Endothelial cell (in vitro differentiated cells): ENCODE measurements at regions not wholly inside any gene's neighbourhood (a gene's known extent, or its start where the extent isn't known, plus 50 kb on each side); places are given as distances from the start of the nearest gene placed in this dataset.

Experiments used
- DNase-seq: peaks from one replicate; pipeline ENCODE4 v3.0.0; 2021; ENCODE audit warnings: low spot score
- H3K27ac Mint-ChIP-seq: one replicate; pipeline ENCODE4 v1.8.0; 2021; ENCODE audit warnings: mixed read lengths, inconsistent platforms; ENCODE audit not compliant: unreplicated experiment
- H3K27me3 Mint-ChIP-seq: one replicate; pipeline ENCODE4 v1.8.0; 2021; ENCODE audit warnings: mild to moderate bottlenecking, moderate library complexity, mixed read lengths, inconsistent platforms; ENCODE audit not compliant: unreplicated experiment
- H3K36me3 Mint-ChIP-seq: one replicate; pipeline ENCODE4 v1.8.0; 2021; ENCODE audit warnings: mild to moderate bottlenecking, low read depth, mixed read lengths, inconsistent platforms; ENCODE audit not compliant: unreplicated experiment
- H3K4me1 Mint-ChIP-seq: one replicate; pipeline ENCODE4 v1.8.0; 2021; ENCODE audit warnings: mild to moderate bottlenecking, mixed read lengths, inconsistent platforms; ENCODE audit not compliant: unreplicated experiment
- H3K4me3 Mint-ChIP-seq: one replicate; pipeline ENCODE4 v1.8.0; 2021; ENCODE audit warnings: mild to moderate bottlenecking, mixed read lengths, inconsistent platforms; ENCODE audit not compliant: unreplicated experiment
- H3K9me3 Mint-ChIP-seq: one replicate; pipeline ENCODE4 v1.8.0; 2021; ENCODE audit warnings: mixed read lengths, inconsistent platforms; ENCODE audit not compliant: unreplicated experiment
- TF ChIP-seq, protein P1 (sequence below): fragments of 200-600 bp; sonication (generic); IDR thresholded peaks from one replicate; pipeline ENCODE4 v1.5.0; 2021; ENCODE audit warnings: antibody characterized with exemption; ENCODE audit not compliant: unreplicated experiment

- Mint-ChIP-seq H3K4me1 (no peaks in the 10 kb centered on the region), H3K4me3 (no peak overlapping the region), H3K27ac (no peak overlapping the region), H3K27me3 (peaks cover 1% of the 10 kb centered on the region), H3K36me3 (no peaks in the 10 kb centered on the region), H3K9me3 (no peaks in the 10 kb centered on the region)
- TF ChIP-seq, protein P1, sequence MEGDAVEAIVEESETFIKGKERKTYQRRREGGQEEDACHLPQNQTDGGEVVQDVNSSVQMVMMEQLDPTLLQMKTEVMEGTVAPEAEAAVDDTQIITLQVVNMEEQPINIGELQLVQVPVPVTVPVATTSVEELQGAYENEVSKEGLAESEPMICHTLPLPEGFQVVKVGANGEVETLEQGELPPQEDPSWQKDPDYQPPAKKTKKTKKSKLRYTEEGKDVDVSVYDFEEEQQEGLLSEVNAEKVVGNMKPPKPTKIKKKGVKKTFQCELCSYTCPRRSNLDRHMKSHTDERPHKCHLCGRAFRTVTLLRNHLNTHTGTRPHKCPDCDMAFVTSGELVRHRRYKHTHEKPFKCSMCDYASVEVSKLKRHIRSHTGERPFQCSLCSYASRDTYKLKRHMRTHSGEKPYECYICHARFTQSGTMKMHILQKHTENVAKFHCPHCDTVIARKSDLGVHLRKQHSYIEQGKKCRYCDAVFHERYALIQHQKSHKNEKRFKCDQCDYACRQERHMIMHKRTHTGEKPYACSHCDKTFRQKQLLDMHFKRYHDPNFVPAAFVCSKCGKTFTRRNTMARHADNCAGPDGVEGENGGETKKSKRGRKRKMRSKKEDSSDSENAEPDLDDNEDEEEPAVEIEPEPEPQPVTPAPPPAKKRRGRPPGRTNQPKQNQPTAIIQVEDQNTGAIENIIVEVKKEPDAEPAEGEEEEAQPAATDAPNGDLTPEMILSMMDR: no peak
- DNase-seq: no peak
Measured at GRCh38 chr15:70383856-70384255, 286.1 kb upstream of the TLE3 start.

DNA sequence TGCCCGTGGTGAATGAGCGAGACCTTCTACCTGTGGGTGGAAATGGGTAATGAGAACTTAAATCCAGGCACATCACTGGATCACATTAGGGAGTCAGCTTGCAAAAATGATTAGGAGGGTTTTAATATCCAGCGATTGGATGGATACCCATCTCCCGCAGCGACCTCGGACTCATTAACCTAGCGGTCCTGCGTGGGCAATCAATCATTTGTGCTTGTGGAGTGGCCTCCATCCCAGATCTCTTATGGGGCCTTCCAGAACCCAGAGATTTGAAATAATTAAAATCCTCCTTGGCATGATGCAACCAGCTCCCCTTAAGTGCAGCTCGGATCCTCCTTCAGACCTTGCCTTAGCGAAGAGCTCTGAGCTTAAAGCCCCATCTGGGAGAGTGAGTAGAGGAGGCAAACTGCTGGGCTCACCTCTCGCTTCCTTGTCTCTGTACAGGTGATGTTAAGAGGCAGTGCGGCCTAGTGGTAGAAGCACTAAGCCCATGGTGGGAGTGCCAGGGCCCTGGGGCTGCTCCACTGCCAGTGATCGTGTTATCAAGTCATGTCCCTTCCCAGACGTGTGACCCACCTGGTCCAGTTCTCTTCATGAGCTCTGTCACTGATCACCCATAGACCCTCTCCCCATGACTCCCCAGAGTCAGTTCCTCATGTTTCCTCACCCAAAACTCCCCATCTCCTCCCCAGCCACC lies 285.2 kb upstream of the TLE3 start:
- Mint-ChIP-seq H3K27me3 (peaks cover 1% of the 10 kb centered on the region), H3K4me3 (no peak overlapping the region), H3K36me3 (no peaks in the 10 kb centered on the region), H3K9me3 (no peaks in the 10 kb centered on the region), H3K4me1 (no peaks in the 10 kb centered on the region), H3K27ac (no peak overlapping the region)
- DNase-seq: no peak
- TF ChIP-seq, protein P1: no peak

- Mint-ChIP-seq H3K4me1 (peaks cover 5% of the 10 kb centered on the region), H3K27ac (no peak overlapping the region), H3K36me3 (no peaks in the 10 kb centered on the region), H3K9me3 (no peaks in the 10 kb centered on the region), H3K27me3 (peaks cover 2% of the 10 kb centered on the region), H3K4me3 (no peak overlapping the region)
- DNase-seq: no peak
- TF ChIP-seq, protein P1: no peak
Measured at GRCh38 chr15:70382009-70382749, 284.5 kb upstream of the TLE3 start.

- Mint-ChIP-seq H3K4me1 (peaks cover 22% of the 10 kb centered on the region), H3K36me3 (no peaks in the 10 kb centered on the region), H3K4me3 (no peak overlapping the region), H3K27ac (no peak overlapping the region), H3K27me3 (peaks cover 6% of the 10 kb centered on the region), H3K9me3 (no peaks in the 10 kb centered on the region)
- DNase-seq: no peak
- TF ChIP-seq, protein P1: no peak
Measured at GRCh38 chr15:70379938-70380883, 282.5 kb upstream of the TLE3 start.
